GM23248 (cell line): ENCODE measurements at regions not wholly inside any gene's neighbourhood (a gene's known extent, or its start where the extent isn't known, plus 50 kb on each side); places are given as distances from the start of the nearest gene placed in this dataset.

Experiments used
- EZH2 ChIP-seq: fragments of 200-600 bp; sonication (generic); IDR thresholded peaks from 2 replicates; pipeline ENCODE4 v1.6.1; 2018; ENCODE audit warnings: antibody characterized with exemption, mild to moderate bottlenecking; ENCODE audit not compliant: insufficient read depth, poor library complexity, severe bottlenecking
- EZH2phosphoT487 ChIP-seq: fragments of 200-600 bp; sonication (generic); IDR thresholded peaks from 2 replicates; pipeline ENCODE4 v1.6.1; 2018; ENCODE audit warnings: antibody characterized with exemption, moderate library complexity, mild to moderate bottlenecking, low read depth; ENCODE audit not compliant: insufficient read depth

- no peak for TF ChIP-seq EZH2
- no peak for TF ChIP-seq EZH2phosphoT487
These were observed 857.2 kb upstream of the TENM4 start for GRCh38 chr11:80297858-80298632.
